H1 (cell line): ENCODE measurements at regions not wholly inside any gene's neighbourhood (a gene's known extent, or its start where the extent isn't known, plus 50 kb on each side); places are given as distances from the start of the nearest gene placed in this dataset.

ENCODE experiments used
- BRCA1 ChIP-seq: IDR thresholded peaks from 2 replicates; pipeline ENCODE4 v1.6.1; 2012; ENCODE audit warnings: low read depth, low read length, improper control_type of control experiment
- CBX8 ChIP-seq: fragments of 300-800, 300-1000 bp; sonication (generic); IDR thresholded peaks from 2 replicates; pipeline ENCODE4 v1.7.1; 2016; ENCODE audit warnings: low read depth, low read length, borderline replicate concordance
- POU5F1 ChIP-seq: IDR thresholded peaks from 2 replicates; pipeline ENCODE4 v1.6.1; 2011; ENCODE audit warnings: low read depth, mild to moderate bottlenecking, low read length, moderate library complexity
- SIN3A ChIP-seq, 2 experiments: IDR thresholded peaks in 1 of 2; conservative IDR thresholded peaks in 1 of 2; 2 replicates each; pipeline ENCODE4 v1.6.1; 2011 to 2012; ENCODE audit warnings: low read length in 2 of 2, improper control_type of control experiment in 1 of 2, low read depth in 1 of 2, mild to moderate bottlenecking in 1 of 2
- SIX5 ChIP-seq: IDR thresholded peaks from 2 replicates; pipeline ENCODE4 v1.6.1; 2011; ENCODE audit warnings: mild to moderate bottlenecking, low read depth, low read length
- SP1 ChIP-seq: IDR thresholded peaks from 2 replicates; pipeline ENCODE4 v1.6.1; 2011; ENCODE audit warnings: low read depth, low read length
- TBP ChIP-seq: IDR thresholded peaks from 2 replicates; pipeline ENCODE4 v1.6.1; 2011; ENCODE audit warnings: low read depth, low read length, improper control_type of control experiment
- YY1 ChIP-seq: IDR thresholded peaks from 2 replicates; pipeline ENCODE4 v1.6.1; 2011; ENCODE audit warnings: low read depth, mild to moderate bottlenecking, low read length
- TF ChIP-seq, protein P1 (sequence below): IDR thresholded peaks from 2 replicates; pipeline ENCODE4 v1.6.1; 2011; ENCODE audit warnings: low read depth, mild to moderate bottlenecking, low read length; ENCODE audit not compliant: insufficient read depth

DNA sequence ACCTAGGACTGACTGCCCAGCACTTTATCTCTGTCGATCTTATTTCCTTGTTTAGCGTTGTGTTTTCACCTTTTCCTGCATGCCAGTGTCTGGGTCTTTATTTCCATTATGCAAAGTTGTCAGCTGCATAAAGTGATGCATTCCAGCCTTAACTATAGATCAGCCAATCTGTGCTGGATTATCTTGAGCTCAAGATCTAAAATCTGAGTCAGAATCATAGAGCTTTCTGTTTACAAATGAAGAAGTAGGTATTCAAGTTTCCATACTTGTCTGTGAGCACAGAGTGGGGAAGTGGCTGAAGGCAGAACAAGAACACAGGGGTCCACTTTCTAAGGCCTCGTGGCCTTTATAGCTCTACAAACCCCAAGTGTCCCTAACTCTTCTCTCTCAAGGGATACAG, 82.4 kb upstream of the PLCL2 start (continued):
- TF ChIP-seq, protein P1, sequence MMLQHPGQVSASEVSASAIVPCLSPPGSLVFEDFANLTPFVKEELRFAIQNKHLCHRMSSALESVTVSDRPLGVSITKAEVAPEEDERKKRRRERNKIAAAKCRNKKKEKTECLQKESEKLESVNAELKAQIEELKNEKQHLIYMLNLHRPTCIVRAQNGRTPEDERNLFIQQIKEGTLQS, result no peak
- TF ChIP-seq YY1, result no peak
- no peak for TF ChIP-seq SIX5
- TF ChIP-seq POU5F1, result no peak
- no peak for TF ChIP-seq TBP
- TF ChIP-seq SP1, result no peak
- TF ChIP-seq SIN3A (conservative IDR thresholded peaks at IDR 0.05 in 1 of 2, IDR thresholded peaks at IDR 0.05 in 1 of 2; ENCODE audit: low read depth in 1 of 2, low read length in 2 of 2), result no peak
- no peak for TF ChIP-seq BRCA1
- no peak for TF ChIP-seq CBX8
